H1 (cell line): ENCODE measurements at regions not wholly inside any gene's neighbourhood (a gene's known extent, or its start where the extent isn't known, plus 50 kb on each side); places are given as distances from the start of the nearest gene placed in this dataset.

ENCODE experiments used
- CTCF ChIP-seq, 3 experiments: IDR thresholded peaks; 1 replicate in 2 of 3; 2 replicates in 1 of 3; pipeline versions ENCODE4 v1.5.1 to v1.6.1; 2011; ENCODE audit warnings: low read length in 3 of 3, mild to moderate bottlenecking in 3 of 3, inconsistent platforms in 2 of 3, low read depth in 1 of 3, moderate library complexity in 1 of 3; ENCODE audit not compliant: insufficient read depth in 1 of 3; ENCODE audit errors: control extremely low read depth in 1 of 3
- E2F6 ChIP-seq: IDR thresholded peaks from 2 replicates; pipeline ENCODE4 v1.6.1; 2012; ENCODE audit warnings: inconsistent platforms
- EP300 ChIP-seq, 2 experiments: IDR thresholded peaks; 1 replicate in 1 of 2; 2 replicates in 1 of 2; pipeline ENCODE4 v1.6.1; 2011 to 2012; ENCODE audit warnings: low read depth in 2 of 2, low read length in 2 of 2, mild to moderate bottlenecking in 2 of 2, borderline replicate concordance in 1 of 2, inconsistent platforms in 1 of 2, moderate library complexity in 1 of 2
- TAF7 ChIP-seq: optimal IDR thresholded peaks from 2 replicates; pipeline ENCODE3; 2011; ENCODE audit warnings: low read depth, mild to moderate bottlenecking, inconsistent platforms, low read length, moderate library complexity, borderline replicate concordance

GRCh38 chr16:64702415-64702814 is 419.4 kb downstream of the CDH11 start:
- TF ChIP-seq EP300 (IDR thresholded peaks at IDR 0.05; ENCODE audit: borderline replicate concordance in 1 of 2, low read depth in 2 of 2, low read length in 2 of 2) (no peak), TAF7 (no peak), E2F6 (no peak), CTCF (IDR thresholded peaks at IDR 0.05; ENCODE audit: control extremely low read depth in 1 of 3, insufficient read depth in 1 of 3, low read depth in 1 of 3, low read length in 3 of 3) (no peak)
